Spleen (tissue), 11 donors: ENCODE measurements at regions not wholly inside any gene's neighbourhood (a gene's known extent, or its start where the extent isn't known, plus 50 kb on each side); places are given as distances from the start of the nearest gene placed in this dataset.

Experiments used
- DNase-seq: peaks from one replicate; pipeline ENCODE4 v3.0.0-alpha.2; 2020
- H3K27ac ChIP-seq, 8 donors: fragments of 200-600 bp; sonication (generic) in 7 of 8; 1 replicate in 4 of 8; 2 replicates in 4 of 8; pipeline versions ENCODE4 v1.5.0 to v1.8.0; 2016 to 2021; ENCODE audit warnings: inconsistent platforms in 4 of 8, mild to moderate bottlenecking in 4 of 8, moderate library complexity in 1 of 8
- H3K27me3 ChIP-seq, 7 donors: fragments of 200-600 bp; sonication (generic) in 6 of 7; replicated peaks in 1 of 7; 1 replicate in 4 of 7; 2 replicates in 3 of 7; pipeline versions ENCODE4 v1.5.0 to v1.8.0; 2016 to 2021; ENCODE audit warnings: inconsistent platforms in 3 of 7, mild to moderate bottlenecking in 1 of 7
- H3K36me3 ChIP-seq, 6 donors: fragments of 200-600 bp; sonication (generic) in 5 of 6; 1 replicate in 4 of 6; 2 replicates in 2 of 6; pipeline versions ENCODE4 v1.5.0 to v1.8.0; 2016 to 2021; ENCODE audit warnings: inconsistent platforms in 2 of 6
- H3K4me1 ChIP-seq, 6 donors: fragments of 200-600 bp; sonication (generic) in 5 of 6; 1 replicate in 3 of 6; 2 replicates in 3 of 6; pipeline versions ENCODE4 v1.5.0 to v1.8.0; 2016 to 2021; ENCODE audit warnings: inconsistent platforms in 3 of 6
- H3K4me3 ChIP-seq, 8 donors: fragments of 200-600 bp; sonication (generic) in 7 of 8; 1 replicate in 4 of 8; 2 replicates in 4 of 8; pipeline versions ENCODE4 v1.5.0 to v1.8.0; 2016 to 2021; ENCODE audit warnings: inconsistent platforms in 4 of 8, mild to moderate bottlenecking in 4 of 8, moderate library complexity in 2 of 8
- H3K9me3 ChIP-seq, 8 donors: fragments of 200-600 bp; sonication (generic) in 7 of 8; 1 replicate in 4 of 8; 2 replicates in 4 of 8; pipeline versions ENCODE4 v1.5.0 to v1.8.0; 2016 to 2021; ENCODE audit warnings: inconsistent platforms in 4 of 8
- CTCF ChIP-seq, 11 experiments: fragments of 200-600 bp in 7 of 11; fragments of 450-650 bp in 4 of 11; sonication (generic) in 4 of 11; IDR thresholded peaks in 8 of 11; conservative IDR thresholded peaks in 3 of 11; 1 replicate in 7 of 11; 2 replicates in 4 of 11; pipeline versions ENCODE4 v1.4.0 to v1.8.0; 2016 to 2021; ENCODE audit warnings: antibody characterized with exemption in 11 of 11, inconsistent platforms in 4 of 11, mild to moderate bottlenecking in 1 of 11
- POLR2A ChIP-seq, 3 donors: fragments of 450-650 bp; IDR thresholded peaks; one replicate each; pipeline ENCODE4 v1.5.1; 2017; ENCODE audit warnings: antibody characterized with exemption in 3 of 3, mild to moderate bottlenecking in 1 of 3
- POLR2AphosphoS5 ChIP-seq, 3 donors: sonication (generic); formaldehyde crosslinking; IDR thresholded peaks; one replicate each; pipeline ENCODE4 v1.5.1; 2017; ENCODE audit warnings: antibody characterized with exemption in 3 of 3
- WGBS, 5 donors: extraction: QIAGEN DNeasy Blood & Tissue Kit in 3 of 5; methylation state at CpG; one replicate each; pipeline versions ENCODE4 v1.1.5 to v1.1.7; 2013 to 2018; 5-methylcytosine and 5-hydroxymethylcytosine counted together
- intact Hi-C: fragments of 100-400 bp; cut with DNase I; formaldehyde crosslinking; loops from one replicate; pipeline ENCODE4 v1.15.0; 2023; ENCODE audit warnings: low total_unique reads
- donor health status: healthy with polysubstance abuse.
- donor health status: DM: no; HTN: no; CAD: no; lungs with moderate emphysema.
- donor health status: DM: no; HTN: no; CAD: no.
- donor health status: Bipolar disorder and iron deficiency.
- donor health status: healthy.
- donor health status: DM: no; HTN: no; CAD: no.
- donor health status: DM: yes; HTN: yes; CAD: no.

GRCh38 chr1:5575396-5575940 lies 416.8 kb downstream of the NPHP4 start:
- TF ChIP-seq CTCF (IDR thresholded peaks at IDR 0.05 in 8 of 11, conservative IDR thresholded peaks at IDR 0.05 in 3 of 11) (no peak), POLR2AphosphoS5 (IDR thresholded peaks at IDR 0.05) (no peak), POLR2A (IDR thresholded peaks at IDR 0.05) (no peak)
- H3K36me3 ChIP-seq, result no peaks in the 10 kb centered on the region

GRCh38 chr1:5574641-5575040 lies 417.6 kb downstream of the NPHP4 start:
- Histone ChIP-seq H3K9me3 (peaks cover 0 to 22% (median 7%) of the 10 kb centered on the region in 8 donors), H3K36me3 (no peaks in the 10 kb centered on the region), H3K4me1 (no peaks in the 10 kb centered on the region), H3K27ac (no peak overlapping the region), H3K27me3 (peaks cover 0 to 27% (median 0%) of the 10 kb centered on the region in 7 donors), H3K4me3 (no peak overlapping the region)
- TF ChIP-seq CTCF (IDR thresholded peaks at IDR 0.05 in 8 of 11, conservative IDR thresholded peaks at IDR 0.05 in 3 of 11), result no peak
- DNase-seq, result no peak
- intact Hi-C loops, result no loop called here
- 29 to 55% (median 43%) methylated on average over 4 of the region's 4 CpGs for whole genome bisulfite sequencing, 5 donors

More at GRCh38 chr1:5575396-5575940, 416.8 kb downstream of the NPHP4 start:
- no peak for DNase-seq
- intact Hi-C loops, result no loop called here
- 74 to 83% (median 78%) methylated on average over 5 of the region's 5 CpGs for WGBS, 5 donors
- H3K4me3 ChIP-seq, result no peak overlapping the region
- peaks cover 0 to 31% (median 0%) of the 10 kb centered on the region in 7 donors for H3K27me3 ChIP-seq
- H3K27ac ChIP-seq, result no peak overlapping the region
- H3K9me3 ChIP-seq, result peaks cover 0 to 13% (median 0%) of the 10 kb centered on the region in 8 donors
- no peaks in the 10 kb centered on the region for H3K4me1 ChIP-seq

- H3K4me1 ChIP-seq, result no peaks in the 10 kb centered on the region
- intact Hi-C loops, result no loop called here
These were observed 419.4 kb downstream of the NPHP4 start for GRCh38 chr1:5572794-5573193.

GRCh38 chr1:5571861-5572401 lies 420.3 kb downstream of the NPHP4 start:
- intact Hi-C loops, result no loop called here
- Histone ChIP-seq H3K27me3 (peaks cover 0 to 23% (median 0%) of the 10 kb centered on the region in 7 donors), H3K9me3 (peaks cover 0 to 36% (median 17%) of the 10 kb centered on the region in 8 donors), H3K4me3 (no peak overlapping the region), H3K27ac (no peak overlapping the region), H3K36me3 (no peaks in the 10 kb centered on the region), H3K4me1 (no peaks in the 10 kb centered on the region)
- TF ChIP-seq POLR2AphosphoS5 (IDR thresholded peaks at IDR 0.05), result no peak
- TF ChIP-seq POLR2A (IDR thresholded peaks at IDR 0.05), result no peak
- no peak for TF ChIP-seq CTCF (IDR thresholded peaks at IDR 0.05 in 8 of 11, conservative IDR thresholded peaks at IDR 0.05 in 3 of 11)
- DNase-seq, result no peak
- 81 to 89% (median 85%) methylated on average over 9 to 11 of the region's 11 CpGs for WGBS, 5 donors

More at GRCh38 chr1:5572794-5573193, 419.4 kb downstream of the NPHP4 start:
- Histone ChIP-seq H3K36me3 (no peaks in the 10 kb centered on the region), H3K27me3 (peaks cover 0 to 27% (median 0%) of the 10 kb centered on the region in 7 donors), H3K27ac (no peak overlapping the region), H3K9me3 (peaks cover 0 to 36% (median 17%) of the 10 kb centered on the region in 8 donors), H3K4me3 (no peak overlapping the region)
- DNase-seq, result no peak
- WGBS, 5 donors, result 64 to 81% (median 75%) methylated on average over 2 of the region's 2 CpGs
- no peak for TF ChIP-seq POLR2A (IDR thresholded peaks at IDR 0.05)
